Activated CD8-positive, alpha-beta T cell treated with anti-CD3 and anti-CD28 coated beads for 36 hours (primary cell): ENCODE measurements at regions not wholly inside any gene's neighbourhood (a gene's known extent, or its start where the extent isn't known, plus 50 kb on each side); places are given as distances from the start of the nearest gene placed in this dataset.

Experiments used
- ATAC-seq: fragments of 200-7000 bp; cut with Tn5 transposase; one replicate; pipeline ENCODE4 v1.10.0; 2021; ENCODE audit warnings: mild to moderate bottlenecking, moderate library complexity
- CTCF ChIA-PET: fragments of 350-600 bp; sonication (Branson Sonifier 250); formaldehyde crosslinking; loops from one replicate; lab custom pipeline; 2021; ENCODE audit warnings: antibody characterized with exemption; lab: Charles Lee
- POLR2A ChIA-PET: fragments of 350-600 bp; sonication (Branson Sonifier 250); formaldehyde crosslinking; loops from one replicate; lab custom pipeline; 2021; ENCODE audit warnings: antibody characterized with exemption; lab: Charles Lee
- DNase-seq: peaks from one replicate; pipeline ENCODE4 v3.0.0-alpha.2; 2020
- H3K27ac Mint-ChIP-seq: one replicate; pipeline ENCODE4 v1.8.0; 2021; ENCODE audit warnings: mild to moderate bottlenecking, mixed read lengths
- H3K27me3 Mint-ChIP-seq: one replicate; pipeline ENCODE4 v1.8.0; 2021; ENCODE audit warnings: mixed read lengths
- H3K36me3 Mint-ChIP-seq: one replicate; pipeline ENCODE4 v1.8.0; 2021; ENCODE audit warnings: low read depth, mixed read lengths
- H3K4me1 Mint-ChIP-seq: one replicate; pipeline ENCODE4 v1.8.0; 2021; ENCODE audit warnings: low read depth, mixed read lengths
- H3K4me3 Mint-ChIP-seq: one replicate; pipeline ENCODE4 v1.8.0; 2021; ENCODE audit warnings: mild to moderate bottlenecking, moderate library complexity, mixed read lengths
- H3K9me3 Mint-ChIP-seq: one replicate; pipeline ENCODE4 v1.8.0; 2021; ENCODE audit warnings: mixed read lengths
- CTCF ChIP-seq: fragments of 200-600 bp; IDR thresholded peaks from one replicate; pipeline ENCODE4 v1.8.0; 2022; ENCODE audit warnings: antibody characterized with exemption, mild to moderate bottlenecking
- intact Hi-C: fragments of 100-400 bp; cut with micrococcal nuclease; formaldehyde crosslinking; loops from one replicate; pipeline ENCODE4 v1.10.0; 2022

- no peak for TF ChIP-seq CTCF
- Mint-ChIP-seq H3K4me3 (no peak overlapping the region), H3K36me3 (no peaks in the 10 kb centered on the region), H3K9me3 (peaks cover 5% of the 10 kb centered on the region), H3K27ac (no peak overlapping the region), H3K4me1 (no peaks in the 10 kb centered on the region), H3K27me3 (no peaks in the 10 kb centered on the region)
- intact Hi-C loops, result no loop called here
- DNase-seq (no peak), ATAC-seq (no peak)
- ChIA-PET CTCF (no interaction called here), POLR2A (no interaction called here)
These were observed 228.5 kb downstream of the MTERF1 start for GRCh38 chr7:91651986-91652385.

GRCh38 chr7:91653286-91653685 is 227.2 kb downstream of the MTERF1 start:
- POLR2A ChIA-PET, result interaction anchor here (0.6 kb wide), 1 partner anchor 41 kb away, joined by 3 read pairs; no protein-coding TSS in a partner anchor

GRCh38 chr7:91655656-91656055 is 224.8 kb downstream of the MTERF1 start:
- DNase-seq, result no peak
- intact Hi-C loops, result no loop called here
- Mint-ChIP-seq H3K9me3 (peaks cover under 1% of the 10 kb centered on the region), H3K4me1 (no peaks in the 10 kb centered on the region), H3K27ac (no peak overlapping the region), H3K36me3 (no peaks in the 10 kb centered on the region), H3K27me3 (no peaks in the 10 kb centered on the region), H3K4me3 (no peak overlapping the region)
- no peak for TF ChIP-seq CTCF
- no peak for ATAC-seq
- POLR2A ChIA-PET, result no interaction called here
- CTCF ChIA-PET, result no interaction called here

More at GRCh38 chr7:91653286-91653685, 227.2 kb downstream of the MTERF1 start:
- ATAC-seq (no peak), DNase-seq (no peak)
- Mint-ChIP-seq H3K4me1 (no peaks in the 10 kb centered on the region), H3K27me3 (no peaks in the 10 kb centered on the region), H3K9me3 (peaks cover 5% of the 10 kb centered on the region), H3K27ac (no peak overlapping the region), H3K36me3 (no peaks in the 10 kb centered on the region), H3K4me3 (no peak overlapping the region)
- CTCF ChIA-PET, result interaction anchor here (1.0 kb wide), 1 partner anchor 12 kb away, joined by 3 read pairs; no protein-coding TSS in a partner anchor
- TF ChIP-seq CTCF, result no peak
- intact Hi-C loops, result no loop called here

GRCh38 chr7:91656541-91657482 is 223.7 kb downstream of the MTERF1 start:
- CTCF ChIA-PET, result no interaction called here
- H3K36me3 Mint-ChIP-seq, result no peaks in the 10 kb centered on the region

More at GRCh38 chr7:91656541-91657482, 223.7 kb downstream of the MTERF1 start:
- DNase-seq (no peak), ATAC-seq (no peak)
- POLR2A ChIA-PET, result no interaction called here
- Mint-ChIP-seq H3K4me1 (peaks cover 5% of the 10 kb centered on the region), H3K4me3 (no peak overlapping the region), H3K27ac (no peak overlapping the region), H3K9me3 (no peaks in the 10 kb centered on the region), H3K27me3 (no peaks in the 10 kb centered on the region)
- intact Hi-C loops, result no loop called here
- no peak for TF ChIP-seq CTCF
